Bronchial epithelial cell (primary cell): ENCODE measurements at regions not wholly inside any gene's neighbourhood (a gene's known extent, or its start where the extent isn't known, plus 50 kb on each side); places are given as distances from the start of the nearest gene placed in this dataset.
A peak's percentile ranks its signal among the peaks of the same experiment; 100 is the strongest.

Experiments
- DNase-seq: peaks from one replicate; pipeline ENCODE4 v3.0.0-alpha.2; 2010; ENCODE audit warnings: low read depth
- FAIRE-seq: peaks from 2 replicates; lab custom pipeline; 2011; peaks lifted over from hg19 to GRCh38; lab: Jason Lieb, UNC
- H3K27me3 ChIP-seq: 2 replicates; pipeline ENCODE4 v1.5.1; 2011; ENCODE audit warnings: low read length; ENCODE audit not compliant: control insufficient read depth, insufficient read depth
- H3K36me3 ChIP-seq: 2 replicates; pipeline ENCODE4 v1.5.1; 2011; ENCODE audit warnings: low read length; ENCODE audit not compliant: control insufficient read depth, insufficient read depth
- H3K4me3 ChIP-seq: 2 replicates; pipeline ENCODE4 v1.5.1; 2011; ENCODE audit warnings: mild to moderate bottlenecking, low read depth, low read length, control low read depth
- CTCF ChIP-seq: IDR thresholded peaks from 2 replicates; pipeline ENCODE4 v1.5.1; 2011; ENCODE audit warnings: mild to moderate bottlenecking, moderate library complexity, low read length, control low read depth, inconsistent platforms; ENCODE audit not compliant: insufficient read depth, severe bottlenecking

DNA sequence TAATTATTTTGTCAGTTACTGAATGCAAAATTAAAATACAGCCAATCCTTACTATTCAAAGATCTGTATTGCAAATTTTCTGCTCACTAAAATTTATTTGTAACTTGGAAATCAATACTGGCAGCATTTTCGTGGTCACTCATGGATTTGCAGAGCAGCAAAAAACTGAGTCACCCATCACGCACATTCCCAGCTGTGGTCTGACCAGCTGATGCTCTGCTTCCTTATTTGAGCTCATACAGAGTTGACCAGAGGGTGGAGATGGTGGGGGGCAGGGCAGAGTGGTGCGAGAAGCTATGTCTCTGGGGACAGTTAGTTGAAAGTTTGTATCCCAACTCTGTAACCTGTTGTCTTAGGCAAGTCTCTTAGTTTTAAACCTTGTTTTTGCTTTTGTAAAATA, 214.8 kb downstream of the SPCS3 start:
- Histone ChIP-seq H3K36me3 (no peaks in the 10 kb centered on the region), H3K4me3 (no peak overlapping the region), H3K27me3 (no peaks in the 10 kb centered on the region)
- FAIRE-seq: no peak
- no peak for TF ChIP-seq CTCF
- DNase-seq: peak; percentile 32

- H3K27me3 ChIP-seq: no peaks in the 10 kb centered on the region
- TF ChIP-seq CTCF: no peak
- peak; percentile 89 for DNase-seq
- peak; percentile 80 for FAIRE-seq
- H3K36me3 ChIP-seq: no peaks in the 10 kb centered on the region
- H3K4me3 ChIP-seq: no peak overlapping the region
Observed at GRCh38 chr4:176538217-176538925, 218.6 kb downstream of the SPCS3 start.

DNA sequence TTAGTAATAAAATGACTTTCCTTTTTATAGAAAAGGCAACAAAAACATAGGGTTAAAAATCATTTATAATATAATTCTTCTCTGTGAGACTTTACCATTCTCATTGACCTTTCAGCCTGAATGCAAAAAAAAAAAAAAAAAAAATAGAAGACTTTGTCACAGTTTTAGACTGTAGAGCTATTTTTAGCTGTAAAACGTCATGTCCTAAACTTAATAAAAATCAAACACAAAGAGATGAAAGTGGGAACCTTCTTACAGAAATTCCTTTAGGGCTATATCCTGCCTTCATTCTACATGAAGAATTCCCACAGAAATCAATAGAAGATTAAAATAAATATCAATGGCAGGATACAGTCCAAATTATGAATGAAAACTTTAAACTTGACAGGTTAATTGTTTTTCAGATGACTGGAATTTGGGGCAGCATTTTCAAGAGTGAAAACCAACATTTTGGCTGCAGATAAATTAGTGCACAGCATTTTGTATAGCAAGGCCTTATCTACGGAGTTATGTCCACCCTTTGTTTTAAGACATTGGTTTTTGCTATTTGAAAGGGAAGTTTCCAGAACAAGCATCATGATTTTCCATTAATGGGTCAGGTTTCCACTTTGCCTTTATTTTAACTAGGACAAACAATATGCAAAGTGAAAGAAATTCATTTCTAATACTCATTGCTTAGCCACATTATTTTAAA, 219.5 kb downstream of the SPCS3 start:
- no peak for FAIRE-seq
- DNase-seq: no peak
- Histone ChIP-seq H3K4me3 (no peak overlapping the region), H3K36me3 (no peaks in the 10 kb centered on the region), H3K27me3 (no peaks in the 10 kb centered on the region)
- TF ChIP-seq CTCF: no peak

DNA sequence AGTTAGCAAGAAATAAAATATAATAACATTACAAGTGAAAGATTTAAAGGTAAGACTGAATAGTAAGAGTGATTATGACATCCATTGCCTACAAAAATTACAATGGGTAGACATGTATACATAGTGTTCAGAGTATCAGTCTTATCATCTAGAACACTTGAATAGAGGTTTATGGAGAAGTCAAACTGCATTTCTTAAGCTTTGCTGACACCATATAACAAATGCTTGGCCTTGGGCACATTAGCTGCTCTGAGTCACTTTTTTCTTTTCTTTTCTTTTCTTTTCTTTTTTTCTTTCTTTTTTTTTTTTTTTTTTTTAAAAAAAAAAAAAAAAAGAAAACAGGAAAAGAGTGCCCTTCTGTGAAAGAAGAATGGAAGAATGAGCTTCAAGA, 220.0 kb downstream of the SPCS3 start:
- DNase-seq (peak; percentile 20), FAIRE-seq (no peak)
- H3K4me3 ChIP-seq: no peak overlapping the region
- H3K36me3 ChIP-seq: no peaks in the 10 kb centered on the region
- H3K27me3 ChIP-seq: no peaks in the 10 kb centered on the region
- no peak for TF ChIP-seq CTCF

GRCh38 chr4:176540814-176541213, 221.0 kb downstream of the SPCS3 start:
- FAIRE-seq: no peak
- TF ChIP-seq CTCF: no peak
- H3K4me3 ChIP-seq: no peak overlapping the region
- no peaks in the 10 kb centered on the region for H3K27me3 ChIP-seq
- H3K36me3 ChIP-seq: no peaks in the 10 kb centered on the region
- peak; percentile 61 for DNase-seq
